GM06990 (cell line): ENCODE measurements at regions not wholly inside any gene's neighbourhood (a gene's known extent, or its start where the extent isn't known, plus 50 kb on each side); places are given as distances from the start of the nearest gene placed in this dataset.
"Not testable (repeated sequence)": the region's sequence is repeated elsewhere in the genome, so short reads cannot be mapped to it uniquely, and the experiment has no call there.

Source experiments
- DNase-seq: peaks from one replicate; pipeline ENCODE4 v3.0.0-alpha.2; 2011; ENCODE audit not compliant: insufficient read length; ENCODE audit errors: extremely low read depth
- H3K27me3 ChIP-seq: replicated peaks from 2 replicates; pipeline ENCODE4 v1.6.0; 2011; ENCODE audit warnings: low read length; ENCODE audit not compliant: control insufficient read depth, insufficient read depth
- H3K36me3 ChIP-seq: 2 replicates; pipeline ENCODE4 v1.5.1; 2011; ENCODE audit warnings: low read length; ENCODE audit not compliant: control insufficient read depth, insufficient read depth
- H3K4me3 ChIP-seq: replicated peaks from 2 replicates; pipeline ENCODE4 v1.5.1; 2011; ENCODE audit warnings: low read depth, mild to moderate bottlenecking, control low read depth, low read length
- TF ChIP-seq, protein P1 (sequence below): IDR thresholded peaks from 2 replicates; pipeline ENCODE4 v1.5.1; 2011; ENCODE audit warnings: low read length, control low read depth, mild to moderate bottlenecking, inconsistent platforms; ENCODE audit not compliant: insufficient read depth, poor library complexity, severe bottlenecking

DNA sequence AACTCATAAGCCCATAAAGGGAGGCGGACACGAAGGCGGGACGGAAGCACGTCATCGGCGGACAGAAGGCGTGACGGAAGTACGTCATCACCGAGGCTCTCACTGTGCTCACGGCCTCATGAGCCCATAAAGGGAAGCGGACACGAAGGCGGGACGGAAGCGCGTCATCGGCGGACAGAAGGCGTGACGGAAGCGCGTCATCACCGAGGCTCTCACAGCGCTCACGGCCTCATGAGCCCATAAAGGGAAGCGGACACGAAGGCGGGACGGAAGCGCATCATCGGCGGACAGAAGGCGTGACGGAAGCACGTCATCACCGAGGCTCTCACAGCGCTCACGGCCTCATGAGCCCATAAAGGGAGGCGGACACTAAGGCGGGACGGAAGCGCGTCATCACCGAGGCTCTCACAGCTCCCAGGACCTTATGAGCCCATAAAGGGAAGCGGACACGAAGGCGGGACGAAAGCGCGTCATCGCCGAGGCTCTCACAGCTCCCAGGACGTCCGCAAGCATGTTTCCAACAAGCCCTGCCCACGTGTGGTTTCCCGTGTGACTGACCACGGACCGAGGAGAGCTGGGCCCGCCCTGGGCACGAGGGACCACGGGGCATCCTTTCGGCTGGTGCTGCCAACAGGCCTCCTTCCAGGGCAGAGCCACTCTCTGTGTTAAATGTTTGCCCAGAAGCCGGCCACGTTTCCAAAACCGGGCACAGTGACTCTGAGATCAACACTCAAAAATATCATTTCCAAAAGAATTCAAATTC lies 182.7 kb upstream of the SALL3 start:
- Histone ChIP-seq H3K36me3 (no peaks in the 10 kb centered on the region), H3K4me3 (no peak overlapping the region), H3K27me3 (no peaks in the 10 kb centered on the region)
- DNase-seq: no peak
- TF ChIP-seq, protein P1, sequence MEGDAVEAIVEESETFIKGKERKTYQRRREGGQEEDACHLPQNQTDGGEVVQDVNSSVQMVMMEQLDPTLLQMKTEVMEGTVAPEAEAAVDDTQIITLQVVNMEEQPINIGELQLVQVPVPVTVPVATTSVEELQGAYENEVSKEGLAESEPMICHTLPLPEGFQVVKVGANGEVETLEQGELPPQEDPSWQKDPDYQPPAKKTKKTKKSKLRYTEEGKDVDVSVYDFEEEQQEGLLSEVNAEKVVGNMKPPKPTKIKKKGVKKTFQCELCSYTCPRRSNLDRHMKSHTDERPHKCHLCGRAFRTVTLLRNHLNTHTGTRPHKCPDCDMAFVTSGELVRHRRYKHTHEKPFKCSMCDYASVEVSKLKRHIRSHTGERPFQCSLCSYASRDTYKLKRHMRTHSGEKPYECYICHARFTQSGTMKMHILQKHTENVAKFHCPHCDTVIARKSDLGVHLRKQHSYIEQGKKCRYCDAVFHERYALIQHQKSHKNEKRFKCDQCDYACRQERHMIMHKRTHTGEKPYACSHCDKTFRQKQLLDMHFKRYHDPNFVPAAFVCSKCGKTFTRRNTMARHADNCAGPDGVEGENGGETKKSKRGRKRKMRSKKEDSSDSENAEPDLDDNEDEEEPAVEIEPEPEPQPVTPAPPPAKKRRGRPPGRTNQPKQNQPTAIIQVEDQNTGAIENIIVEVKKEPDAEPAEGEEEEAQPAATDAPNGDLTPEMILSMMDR: no peak

DNA sequence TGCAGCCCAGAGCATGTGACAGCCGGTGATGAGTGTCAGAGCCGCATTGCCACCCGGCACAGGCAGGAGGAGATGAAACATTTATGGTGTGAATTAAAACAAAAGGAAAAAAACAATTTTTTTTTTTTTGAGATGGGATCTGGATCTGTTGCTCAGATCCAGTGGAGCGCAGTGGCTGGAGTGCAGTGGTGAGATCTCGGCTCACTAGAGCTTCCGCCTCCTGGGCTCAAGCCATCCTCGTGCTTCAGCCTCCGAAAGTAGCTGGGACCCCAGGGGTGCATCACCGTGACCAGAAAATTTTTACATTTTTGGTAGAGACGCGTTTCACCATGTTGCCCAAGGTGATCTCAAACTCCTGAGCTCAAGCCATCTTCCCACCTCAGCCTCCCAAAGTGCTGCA lies 182.1 kb upstream of the SALL3 start:
- no peak for DNase-seq
- Histone ChIP-seq H3K4me3 (no peak overlapping the region), H3K27me3 (no peaks in the 10 kb centered on the region), H3K36me3 (no peaks in the 10 kb centered on the region)
- TF ChIP-seq, protein P1: no peak

DNA sequence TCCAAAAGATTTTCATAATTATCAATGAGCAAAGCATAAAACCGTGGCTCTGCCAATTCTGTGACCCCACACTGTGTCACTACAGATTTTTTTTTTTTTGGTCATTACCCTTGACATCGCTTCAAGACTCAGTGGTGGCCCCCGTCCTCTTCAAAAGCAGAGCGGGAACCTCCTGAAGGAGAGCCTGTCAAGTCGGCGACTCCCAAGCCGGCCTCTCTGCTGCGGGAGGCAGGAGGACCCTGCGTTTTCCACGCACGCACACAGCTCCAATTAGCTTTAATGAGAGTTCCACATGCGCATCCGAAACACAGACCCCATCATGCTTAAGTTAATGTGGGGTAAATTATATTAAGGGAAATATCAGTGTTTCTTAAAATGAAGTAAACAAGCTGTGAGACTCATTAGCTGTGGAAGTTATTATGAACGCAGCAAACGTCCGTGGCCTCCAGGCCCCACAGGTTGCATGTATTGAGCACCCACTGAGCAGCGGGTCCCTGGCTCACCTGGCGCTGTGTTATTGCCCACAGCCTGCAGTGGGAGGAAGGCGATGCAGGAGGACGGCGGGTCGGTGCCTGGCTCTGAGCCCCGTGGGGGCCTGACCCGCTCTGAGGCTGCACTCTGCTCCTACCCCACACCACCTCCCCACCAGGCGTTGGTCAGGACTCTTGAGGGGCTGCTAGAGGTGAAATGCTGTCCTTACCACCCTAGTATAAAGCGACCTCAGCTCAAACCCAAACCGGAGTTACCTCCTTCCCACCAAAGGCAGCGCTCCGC lies 181.0 kb upstream of the SALL3 start:
- Histone ChIP-seq H3K4me3 (no peak overlapping the region), H3K27me3 (no peaks in the 10 kb centered on the region), H3K36me3 (no peaks in the 10 kb centered on the region)
- TF ChIP-seq, protein P1: no peak
- no peak for DNase-seq

DNA sequence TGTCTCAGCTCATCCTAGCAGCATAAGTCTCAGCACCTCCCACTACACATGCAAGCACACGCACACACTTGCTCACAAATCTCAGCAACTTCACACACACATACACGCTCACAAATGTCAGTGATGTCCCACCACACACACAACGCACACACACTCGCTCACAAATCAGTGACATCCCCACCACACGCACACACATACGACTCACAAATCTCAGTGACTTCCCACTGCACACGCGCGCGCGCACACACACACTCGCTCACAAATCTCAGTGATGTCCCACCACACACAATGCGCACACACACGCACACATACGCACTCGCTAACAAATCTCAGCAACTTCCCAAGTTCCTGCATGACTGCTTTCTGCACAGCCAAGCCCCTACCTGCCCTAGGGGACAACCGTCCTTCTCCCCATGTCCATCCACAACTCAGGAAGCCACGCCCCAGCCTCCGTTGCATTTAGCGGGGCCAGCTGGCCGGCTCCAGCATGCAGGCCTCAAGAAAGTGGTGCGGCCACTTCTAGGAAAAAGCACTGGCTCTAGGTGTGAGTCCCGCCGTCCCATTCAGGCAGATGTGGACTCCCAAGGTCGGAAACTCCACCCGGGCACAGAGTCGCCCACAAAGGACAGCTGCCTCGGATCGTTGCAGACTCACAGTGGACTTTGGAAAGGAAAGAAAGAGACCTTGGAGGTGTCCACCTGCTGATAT lies 180.1 kb upstream of the SALL3 start:
- H3K27me3 ChIP-seq: no peaks in the 10 kb centered on the region
- H3K4me3 ChIP-seq: no peak overlapping the region
- no peaks in the 10 kb centered on the region for H3K36me3 ChIP-seq
- no peak for DNase-seq
- TF ChIP-seq, protein P1: no peak

DNA sequence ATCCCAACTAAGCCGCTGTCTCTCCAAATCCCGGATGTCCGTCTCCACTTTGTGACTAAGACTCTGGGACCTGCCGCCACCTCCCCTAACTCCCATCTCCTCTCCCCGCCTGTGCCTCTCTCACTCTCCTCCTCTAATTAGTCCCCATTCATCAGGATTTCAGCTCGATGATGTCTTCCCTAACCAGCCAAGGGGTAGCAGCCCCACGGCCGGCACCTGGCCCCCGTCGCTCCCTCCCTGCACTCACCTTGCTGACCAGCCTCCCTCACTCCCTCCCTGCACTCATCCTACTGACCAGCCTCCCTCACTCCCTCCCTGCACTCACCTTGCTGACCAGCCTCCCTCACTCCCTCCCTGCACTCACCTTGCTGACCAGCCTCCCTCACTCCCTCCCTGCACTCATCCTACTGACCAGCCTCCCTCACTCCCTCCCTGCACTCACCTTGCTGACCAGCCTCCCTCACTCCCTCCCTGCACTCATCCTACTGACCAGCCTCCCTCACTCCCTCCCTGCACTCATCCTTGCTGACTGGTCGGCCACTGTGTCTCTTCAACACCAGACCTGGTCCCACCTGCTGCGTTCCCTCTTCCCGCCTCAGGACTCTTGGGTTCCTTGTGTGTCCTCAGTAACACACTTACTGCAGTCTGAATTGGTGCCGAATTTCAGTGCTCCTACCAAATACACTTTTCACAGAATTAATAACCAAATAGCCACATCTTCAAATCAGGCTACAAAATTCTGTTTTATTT lies 179.3 kb upstream of the SALL3 start:
- DNase-seq, H3K27me3 ChIP-seq, H3K36me3 ChIP-seq, H3K4me3 ChIP-seq: not testable (repeated sequence)
